CD14-positive monocyte (primary cell): ENCODE measurements at regions not wholly inside any gene's neighbourhood (a gene's known extent, or its start where the extent isn't known, plus 50 kb on each side); places are given as distances from the start of the nearest gene placed in this dataset.
"Not testable (repeated sequence)": the region's sequence is repeated elsewhere in the genome, so short reads cannot be mapped to it uniquely, and the experiment has no call there.

Experiments used
- DNase-seq, 3 donors: peaks; one replicate each; pipeline ENCODE4 v3.0.0-alpha.2; 2011 to 2022
- H2AFZ ChIP-seq: 2 replicates; pipeline ENCODE4 v1.6.0; 2012; ENCODE audit warnings: mild to moderate bottlenecking, low read depth, low read length, inconsistent platforms; ENCODE audit not compliant: insufficient read depth, poor library complexity, severe bottlenecking
- H3K27ac ChIP-seq, 2 donors: 1 replicate in 1 of 2; 2 replicates in 1 of 2; pipeline ENCODE4 v1.5.1; 2012 to 2013; ENCODE audit warnings: low read length in 2 of 2, control low read depth in 1 of 2, inconsistent platforms in 1 of 2, low read depth in 1 of 2, mild to moderate bottlenecking in 1 of 2
- H3K27me3 ChIP-seq, 2 donors: one replicate each; pipeline versions ENCODE4 v1.6.0 to v1.6.1; 2011 to 2013; ENCODE audit warnings: low read length in 2 of 2; ENCODE audit not compliant: control insufficient read depth in 2 of 2, insufficient read depth in 2 of 2
- H3K36me3 ChIP-seq, 2 donors: replicated peaks in 1 of 2; 1 replicate in 1 of 2; 2 replicates in 1 of 2; pipeline versions ENCODE4 v1.5.1 to v1.6.1; 2012 to 2013; ENCODE audit warnings: low read length in 2 of 2, control low read depth in 1 of 2, inconsistent platforms in 1 of 2, mild to moderate bottlenecking in 1 of 2; ENCODE audit not compliant: insufficient read depth in 2 of 2, control insufficient read depth in 1 of 2
- H3K4me1 ChIP-seq, 2 donors: 1 replicate in 1 of 2; 2 replicates in 1 of 2; pipeline versions ENCODE4 v1.5.1 to v1.6.1; 2012 to 2013; ENCODE audit warnings: low read length in 2 of 2, control low read depth in 1 of 2, inconsistent platforms in 1 of 2, mild to moderate bottlenecking in 1 of 2, moderate library complexity in 1 of 2; ENCODE audit not compliant: insufficient read depth in 2 of 2, control insufficient read depth in 1 of 2
- H3K4me2 ChIP-seq: replicated peaks from 2 replicates; pipeline ENCODE3; 2012; ENCODE audit warnings: low read length, moderate library complexity, mild to moderate bottlenecking; ENCODE audit not compliant: poor library complexity, severe bottlenecking; ENCODE audit errors: extremely low read depth
- H3K4me3 ChIP-seq, 3 experiments: fragments of 200-600 bp in 1 of 3; sonication (generic) in 1 of 3; replicated peaks in 1 of 3; 1 replicate in 2 of 3; 2 replicates in 1 of 3; pipeline ENCODE4 v1.5.1; 2011 to 2013; ENCODE audit warnings: low read length in 3 of 3, mild to moderate bottlenecking in 3 of 3, control low read depth in 2 of 3, low read depth in 2 of 3, inconsistent platforms in 1 of 3, moderate library complexity in 1 of 3
- H3K79me2 ChIP-seq: 2 replicates; pipeline ENCODE4 v1.6.0; 2012; ENCODE audit warnings: mild to moderate bottlenecking, control low read depth, inconsistent platforms, low read length, moderate library complexity; ENCODE audit not compliant: insufficient read depth
- H3K9ac ChIP-seq: 2 replicates; pipeline ENCODE4 v1.6.0; 2017; ENCODE audit warnings: low read length, mild to moderate bottlenecking; ENCODE audit not compliant: insufficient read depth, poor library complexity, severe bottlenecking
- H3K9me3 ChIP-seq, 2 donors: replicated peaks in 1 of 2; 1 replicate in 1 of 2; 2 replicates in 1 of 2; pipeline versions ENCODE4 v1.5.1 to v1.6.1; 2012 to 2013; ENCODE audit warnings: low read length in 2 of 2, control low read depth in 1 of 2; ENCODE audit not compliant: control insufficient read depth in 1 of 2, insufficient read depth in 1 of 2
- H4K20me1 ChIP-seq: 2 replicates; pipeline ENCODE4 v1.6.0; 2012; ENCODE audit warnings: mild to moderate bottlenecking, low read length, control low read depth, moderate library complexity; ENCODE audit not compliant: insufficient read depth
- H3K27ac Mint-ChIP-seq, 7 donors: one replicate each; pipeline ENCODE4 v1.8.0; 2020; ENCODE audit warnings: mild to moderate bottlenecking in 7 of 7, mixed read lengths in 7 of 7, moderate library complexity in 6 of 7, inconsistent platforms in 2 of 7
- H3K27me3 Mint-ChIP-seq, 3 donors: one replicate each; pipeline ENCODE4 v1.8.0; 2021 to 2022; ENCODE audit warnings: low read depth in 3 of 3, mild to moderate bottlenecking in 3 of 3, mixed read lengths in 3 of 3, moderate library complexity in 3 of 3, inconsistent platforms in 1 of 3
- H3K36me3 Mint-ChIP-seq, 2 donors: one replicate each; pipeline ENCODE4 v1.8.0; 2020; ENCODE audit warnings: mixed read lengths in 2 of 2, inconsistent platforms in 1 of 2, mild to moderate bottlenecking in 1 of 2
- H3K4me1 Mint-ChIP-seq: one replicate; pipeline ENCODE4 v1.8.0; 2020; ENCODE audit warnings: mild to moderate bottlenecking, mixed read lengths
- H3K4me3 Mint-ChIP-seq, 2 donors: one replicate each; pipeline ENCODE4 v1.8.0; 2020; ENCODE audit warnings: mild to moderate bottlenecking in 2 of 2, mixed read lengths in 2 of 2, moderate library complexity in 1 of 2
- H3K9me3 Mint-ChIP-seq, 7 donors: one replicate each; pipeline ENCODE4 v1.8.0; 2020 to 2022; ENCODE audit warnings: mixed read lengths in 7 of 7, mild to moderate bottlenecking in 6 of 7, moderate library complexity in 6 of 7, inconsistent platforms in 2 of 7
- WGBS: methylation state at CpG from one replicate; pipeline ENCODE4 v1.1.5; 2013; ENCODE audit warnings: missing lambda C conversion rate; ENCODE audit not compliant: insufficient coverage; 5-methylcytosine and 5-hydroxymethylcytosine counted together
- intact Hi-C, 2 donors: fragments of 100-400 bp; cut with micrococcal nuclease; formaldehyde crosslinking; loops; one replicate each; pipeline versions ENCODE4 v1.15.0 to v1.15.1; 2023

DNA sequence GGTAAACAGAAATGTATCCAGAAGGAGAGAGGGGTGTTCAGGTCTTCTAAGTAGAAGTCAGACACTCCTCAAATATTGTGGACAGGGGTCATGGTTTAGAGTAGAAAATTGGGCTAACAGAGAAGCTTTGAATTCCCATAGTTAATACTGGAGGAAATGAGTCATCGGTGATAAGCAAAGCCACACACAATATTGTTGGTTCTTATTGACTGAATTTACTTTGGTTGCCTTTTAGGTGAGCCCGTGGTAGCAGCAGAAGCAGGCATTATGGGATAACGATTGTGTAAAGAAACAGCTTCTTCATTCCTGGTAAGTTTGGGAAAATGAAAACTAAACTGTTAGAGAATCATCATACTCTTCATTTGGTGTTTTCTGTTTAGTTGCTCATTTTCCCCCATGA lies 110.2 kb upstream of the VKORC1L1 start:
- H4K20me1 ChIP-seq, H3K27me3 Mint-ChIP-seq, intact Hi-C loops, H3K4me3 Mint-ChIP-seq, H3K27ac ChIP-seq, DNase-seq, H3K4me1 ChIP-seq, H3K4me2 ChIP-seq, H3K27me3 ChIP-seq, H3K9me3 Mint-ChIP-seq, H3K4me1 Mint-ChIP-seq, H3K9me3 ChIP-seq, H3K79me2 ChIP-seq, H3K4me3 ChIP-seq, H2AFZ ChIP-seq, H3K27ac Mint-ChIP-seq, H3K9ac ChIP-seq: not testable (repeated sequence)
- WGBS, result no CpG with 5 or more reads among the region's 3 CpGs
- H3K36me3 Mint-ChIP-seq, result peaks cover 23 to 45% of the 10 kb centered on the region in 2 donors
- peaks cover 17 to 28% of the 10 kb centered on the region in 2 donors for H3K36me3 ChIP-seq

DNA sequence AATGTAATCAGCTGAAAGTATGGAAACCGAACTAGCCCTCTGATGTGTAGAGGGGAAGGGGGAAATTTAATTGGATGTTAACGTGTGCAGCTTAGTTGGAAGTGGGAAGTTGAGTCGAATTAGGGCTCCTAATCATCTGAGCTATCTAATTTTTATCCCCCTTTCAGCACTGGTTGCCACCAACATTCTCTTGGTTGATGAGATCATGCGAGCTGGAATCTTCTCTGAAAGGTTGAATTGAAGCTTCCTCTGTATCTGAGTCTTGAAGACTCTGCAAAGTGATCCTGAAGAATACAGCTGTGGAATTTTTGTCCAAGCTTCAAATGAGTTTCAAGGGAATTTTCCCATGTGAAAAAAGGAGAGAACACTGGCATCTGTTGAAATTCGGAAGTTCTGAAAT lies 109.8 kb upstream of the VKORC1L1 start:
- H2AFZ ChIP-seq, intact Hi-C loops: not testable (repeated sequence)
- WGBS, result no CpG with 5 or more reads among the region's 5 CpGs

DNA sequence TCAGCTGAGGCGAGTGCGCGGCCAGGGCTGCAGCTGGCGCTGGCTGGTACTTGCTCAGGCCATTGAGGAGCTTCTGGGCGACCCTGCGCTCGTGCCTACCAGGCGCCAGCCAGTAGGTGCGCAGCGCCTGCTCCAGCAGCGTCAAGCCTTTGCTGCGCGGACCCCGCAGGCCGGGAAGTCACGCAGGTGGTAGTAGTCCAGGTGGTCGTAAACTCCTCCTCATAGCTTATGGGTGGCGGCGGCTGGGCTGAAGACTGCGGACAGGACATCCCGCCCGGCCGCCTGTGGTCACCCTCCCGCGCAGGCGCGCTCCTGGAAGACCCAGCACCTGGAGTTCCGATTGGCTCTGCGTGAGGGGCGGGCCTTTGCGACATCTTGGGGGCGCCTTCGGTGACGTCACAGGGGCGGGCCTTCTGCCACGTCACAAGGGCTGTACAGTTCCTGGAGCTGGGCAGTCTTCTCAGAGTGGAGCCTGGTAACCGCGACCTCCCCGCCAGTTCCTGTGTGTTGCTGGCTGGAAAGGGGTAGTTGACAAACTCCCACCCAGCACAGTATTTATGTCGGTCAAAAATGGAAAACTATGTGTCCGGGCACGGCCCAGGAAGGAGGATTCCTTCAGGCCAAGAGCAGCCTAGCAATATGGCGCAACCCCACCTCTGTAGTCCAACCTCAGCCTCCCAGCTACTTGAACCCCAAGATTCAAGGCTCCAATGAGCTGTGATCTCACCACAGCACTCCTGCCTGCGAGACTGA lies 102.2 kb upstream of the VKORC1L1 start:
- H3K9me3 Mint-ChIP-seq, intact Hi-C loops, H3K79me2 ChIP-seq, H3K36me3 Mint-ChIP-seq, H3K27me3 ChIP-seq, H4K20me1 ChIP-seq, H3K4me1 ChIP-seq, H3K27me3 Mint-ChIP-seq, H3K4me1 Mint-ChIP-seq, H3K36me3 ChIP-seq, H3K9me3 ChIP-seq: not testable (repeated sequence)
- Histone ChIP-seq H2AFZ (peak overlapping the region; percentile 90), H3K4me2 (peak overlapping the region; percentile 66), H3K27ac (peak overlapping the region; percentile 70 to 88), H3K9ac (peak overlapping the region; percentile 73), H3K4me3 (peak overlapping the region; percentile 45 to 78 (median 73))
- WGBS, result 7% methylated on average over 21 of the region's 44 CpGs
- Mint-ChIP-seq H3K27ac (peak overlapping the region; percentile 93 to 98 (median 95)), H3K4me3 (peak overlapping the region; percentile 85 to 91)
- DNase-seq, result peak; percentile 92 to 94 (median 93)

More for the DNA sequence above, 109.8 kb upstream of the VKORC1L1 start:
- peaks cover 17 to 24% of the 10 kb centered on the region in 2 donors for H3K36me3 ChIP-seq
- H3K4me1 ChIP-seq, H3K27me3 Mint-ChIP-seq, H4K20me1 ChIP-seq, H3K27me3 ChIP-seq, H3K4me2 ChIP-seq, H3K27ac ChIP-seq, H3K27ac Mint-ChIP-seq, H3K4me3 Mint-ChIP-seq, H3K9ac ChIP-seq, H3K4me3 ChIP-seq, H3K4me1 Mint-ChIP-seq, H3K79me2 ChIP-seq, H3K9me3 ChIP-seq, H3K9me3 Mint-ChIP-seq, DNase-seq: not testable (repeated sequence)
- peaks cover 21 to 41% of the 10 kb centered on the region in 2 donors for H3K36me3 Mint-ChIP-seq

DNA sequence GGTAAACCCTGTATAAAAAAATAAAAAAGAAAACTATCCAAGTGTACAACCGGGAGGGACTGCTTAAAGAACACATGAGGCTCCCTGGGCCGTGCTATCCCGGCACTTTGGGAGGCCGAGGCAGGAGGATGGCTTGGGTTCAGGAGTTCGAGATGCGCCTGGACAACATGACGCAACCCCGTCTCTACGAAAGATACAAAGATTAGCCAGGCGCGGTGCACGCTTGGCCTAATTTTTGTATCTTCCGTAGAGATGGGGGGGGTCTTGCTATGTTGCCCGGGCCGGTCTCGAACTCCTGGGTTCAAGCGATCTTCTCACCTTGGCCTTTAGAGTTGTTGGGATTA lies 101.7 kb upstream of the VKORC1L1 start:
- H2AFZ ChIP-seq, result peak overlapping the region; percentile 90
- not testable (repeated sequence) for DNase-seq
- WGBS, result 96% methylated on average over 13 of the region's 17 CpGs

More for the DNA sequence above, 101.7 kb upstream of the VKORC1L1 start:
- H4K20me1 ChIP-seq, H3K36me3 Mint-ChIP-seq, intact Hi-C loops, H3K4me1 Mint-ChIP-seq, H3K27me3 ChIP-seq, H3K9me3 ChIP-seq, H3K36me3 ChIP-seq, H3K4me1 ChIP-seq, H3K9me3 Mint-ChIP-seq, H3K27me3 Mint-ChIP-seq, H3K4me2 ChIP-seq, H3K79me2 ChIP-seq: not testable (repeated sequence)
- Histone ChIP-seq H3K9ac (peak overlapping the region; percentile 73), H3K4me3 (peak overlapping the region; percentile 43 to 78 (median 73)), H3K27ac (peak overlapping the region; percentile 70 to 88)
- peak overlapping the region; percentile 85 to 91 for H3K4me3 Mint-ChIP-seq
- peak overlapping the region; percentile 93 to 98 (median 95) for H3K27ac Mint-ChIP-seq
